Peyer's patch (tissue), 4 donors: ENCODE measurements at regions not wholly inside any gene's neighbourhood (a gene's known extent, or its start where the extent isn't known, plus 50 kb on each side); places are given as distances from the start of the nearest gene placed in this dataset.

Experiments used
- DNase-seq, 3 donors: peaks; one replicate each; pipeline ENCODE4 v3.0.0-alpha.2; 2017 to 2019
- H3K27ac ChIP-seq, 4 donors: fragments of 200-600 bp; sonication (generic); one replicate each; pipeline ENCODE4 v1.5.1; 2016 to 2019
- H3K27me3 ChIP-seq, 2 donors: fragments of 200-600 bp; sonication (generic); one replicate each; pipeline ENCODE4 v1.5.1; 2019
- H3K36me3 ChIP-seq, 3 donors: fragments of 200-600 bp; sonication (generic); one replicate each; pipeline ENCODE4 v1.5.1; 2016 to 2019
- H3K4me1 ChIP-seq, 4 donors: fragments of 200-600 bp; sonication (generic); one replicate each; pipeline ENCODE4 v1.5.1; 2016 to 2019
- H3K4me3 ChIP-seq, 4 donors: fragments of 200-600 bp; sonication (generic); 1 replicate in 3 of 4; 2 replicates in 1 of 4; pipeline ENCODE4 v1.5.1; 2016 to 2019; ENCODE audit warnings: mild to moderate bottlenecking in 1 of 4
- H3K9me3 ChIP-seq, 4 donors: fragments of 200-600 bp; sonication (generic); one replicate each; pipeline ENCODE4 v1.5.1; 2016 to 2019; ENCODE audit warnings: mild to moderate bottlenecking in 1 of 4
- CTCF ChIP-seq, 6 experiments: fragments of 450-650 bp in 4 of 6; fragments of 200-600 bp in 2 of 6; sonication (generic) in 1 of 6; IDR thresholded peaks; one replicate each; pipeline ENCODE4 v1.5.1; 2017 to 2019; ENCODE audit warnings: antibody characterized with exemption in 6 of 6, mild to moderate bottlenecking in 3 of 6, moderate library complexity in 1 of 6
- POLR2A ChIP-seq, 2 donors: fragments of 450-650 bp; IDR thresholded peaks; one replicate each; pipeline ENCODE4 v1.5.1; 2017; ENCODE audit warnings: antibody characterized with exemption in 2 of 2, mild to moderate bottlenecking in 2 of 2, moderate library complexity in 2 of 2

GRCh38 chr15:47409038-47409437, 308.3 kb upstream of the SEMA6D start:
- Histone ChIP-seq H3K9me3 (no peaks in the 10 kb centered on the region), H3K27me3 (no peaks in the 10 kb centered on the region), H3K36me3 (no peaks in the 10 kb centered on the region), H3K4me1 (no peaks in the 10 kb centered on the region), H3K4me3 (no peak overlapping the region), H3K27ac (no peak overlapping the region)
- no peak for TF ChIP-seq POLR2A (IDR thresholded peaks at IDR 0.05)
- no peak for DNase-seq

- no peaks in the 10 kb centered on the region for H3K36me3 ChIP-seq
- no peaks in the 10 kb centered on the region for H3K27me3 ChIP-seq
- no peak for DNase-seq
- H3K9me3 ChIP-seq = no peaks in the 10 kb centered on the region
- no peaks in the 10 kb centered on the region for H3K4me1 ChIP-seq
- H3K4me3 ChIP-seq = no peak overlapping the region
- H3K27ac ChIP-seq = no peak overlapping the region
- TF ChIP-seq CTCF (IDR thresholded peaks at IDR 0.05) (no peak), POLR2A (IDR thresholded peaks at IDR 0.05) (no peak)
These were observed 307.7 kb upstream of the SEMA6D start for GRCh38 chr15:47409600-47409999.

- no peak for TF ChIP-seq POLR2A (IDR thresholded peaks at IDR 0.05)
- no peak for TF ChIP-seq CTCF (IDR thresholded peaks at IDR 0.05)
These were observed 307.1 kb upstream of the SEMA6D start for GRCh38 chr15:47410247-47410646.

GRCh38 chr15:47411733-47412132, 305.6 kb upstream of the SEMA6D start:
- Histone ChIP-seq H3K4me1 (no peaks in the 10 kb centered on the region), H3K4me3 (no peak overlapping the region), H3K27ac (no peak overlapping the region), H3K27me3 (no peaks in the 10 kb centered on the region), H3K9me3 (no peaks in the 10 kb centered on the region), H3K36me3 (no peaks in the 10 kb centered on the region)
- TF ChIP-seq POLR2A (IDR thresholded peaks at IDR 0.05) (no peak), CTCF (IDR thresholded peaks at IDR 0.05) (no peak)
- DNase-seq = no peak

More at GRCh38 chr15:47410247-47410646, 307.1 kb upstream of the SEMA6D start:
- Histone ChIP-seq H3K27ac (no peak overlapping the region), H3K27me3 (no peaks in the 10 kb centered on the region), H3K4me3 (no peak overlapping the region), H3K9me3 (no peaks in the 10 kb centered on the region), H3K36me3 (no peaks in the 10 kb centered on the region), H3K4me1 (no peaks in the 10 kb centered on the region)
- DNase-seq = no peak

GRCh38 chr15:47412136-47412535, 305.2 kb upstream of the SEMA6D start:
- TF ChIP-seq CTCF (IDR thresholded peaks at IDR 0.05) (no peak), POLR2A (IDR thresholded peaks at IDR 0.05) (no peak)
- no peak overlapping the region for H3K4me3 ChIP-seq
- no peaks in the 10 kb centered on the region for H3K36me3 ChIP-seq
- H3K9me3 ChIP-seq = no peaks in the 10 kb centered on the region
- DNase-seq = no peak
- H3K27me3 ChIP-seq = no peaks in the 10 kb centered on the region
- H3K27ac ChIP-seq = no peak overlapping the region
- no peaks in the 10 kb centered on the region for H3K4me1 ChIP-seq

- H3K4me3 ChIP-seq = no peak overlapping the region
- no peak overlapping the region for H3K27ac ChIP-seq
- H3K4me1 ChIP-seq = no peaks in the 10 kb centered on the region
- no peaks in the 10 kb centered on the region for H3K27me3 ChIP-seq
- no peak for DNase-seq
- no peaks in the 10 kb centered on the region for H3K36me3 ChIP-seq
- no peak for TF ChIP-seq CTCF (IDR thresholded peaks at IDR 0.05)
- no peak for TF ChIP-seq POLR2A (IDR thresholded peaks at IDR 0.05)
- H3K9me3 ChIP-seq = no peaks in the 10 kb centered on the region
These were observed 304.5 kb upstream of the SEMA6D start for GRCh38 chr15:47412802-47413201.
